GM19351 (cell line): ENCODE measurements at regions not wholly inside any gene's neighbourhood (a gene's known extent, or its start where the extent isn't known, plus 50 kb on each side); places are given as distances from the start of the nearest gene placed in this dataset.
A peak's percentile ranks its signal among the peaks of the same experiment; 100 is the strongest.

ENCODE experiments used
- ATAC-seq: cut with Tn5 transposase; IDR thresholded peaks from one replicate; pipeline ENCODE4 v1.9.1; 2021; ENCODE audit warnings: mild to moderate bottlenecking, moderate library complexity; ENCODE audit not compliant: unreplicated experiment

DNA sequence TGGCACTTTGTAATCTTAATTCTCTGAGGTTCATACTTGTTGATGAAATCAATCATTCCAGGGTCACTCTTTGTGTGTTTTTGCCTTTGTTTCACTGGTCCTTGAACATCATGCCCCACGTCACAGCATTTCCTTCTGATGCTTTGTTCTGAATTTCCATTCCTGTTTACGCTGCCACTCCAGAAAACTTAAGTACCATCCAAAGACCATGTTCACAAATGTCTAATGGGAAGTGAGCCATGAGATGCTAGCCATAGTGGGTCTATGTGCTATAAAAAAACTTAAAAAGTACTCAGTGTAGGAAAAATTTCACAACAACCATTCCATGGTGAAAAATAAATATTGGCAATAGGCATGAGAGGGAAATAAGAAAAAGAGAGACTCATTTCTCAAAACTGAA lies 232.0 kb downstream of the IBTK start:
- ATAC-seq, result no peak

DNA sequence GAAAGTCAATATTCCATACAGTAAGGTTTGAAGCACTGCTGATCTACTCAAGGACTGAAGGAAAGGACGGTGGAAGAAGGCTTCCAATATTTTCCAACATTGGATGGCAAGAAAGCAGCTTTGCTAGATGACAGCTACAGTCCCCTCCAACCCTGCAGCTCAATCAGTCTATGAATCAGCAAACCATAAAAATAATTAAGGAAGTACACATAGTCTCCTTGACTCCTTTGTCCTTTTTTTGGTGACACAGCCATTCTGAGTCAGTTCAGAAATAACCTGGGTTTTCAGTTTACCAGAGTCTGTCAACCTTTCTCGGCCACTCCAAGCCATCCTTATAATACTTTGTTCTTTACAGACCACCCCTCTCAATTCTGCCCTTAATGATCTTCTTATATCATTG lies 232.5 kb downstream of the IBTK start:
- ATAC-seq, result no peak

DNA sequence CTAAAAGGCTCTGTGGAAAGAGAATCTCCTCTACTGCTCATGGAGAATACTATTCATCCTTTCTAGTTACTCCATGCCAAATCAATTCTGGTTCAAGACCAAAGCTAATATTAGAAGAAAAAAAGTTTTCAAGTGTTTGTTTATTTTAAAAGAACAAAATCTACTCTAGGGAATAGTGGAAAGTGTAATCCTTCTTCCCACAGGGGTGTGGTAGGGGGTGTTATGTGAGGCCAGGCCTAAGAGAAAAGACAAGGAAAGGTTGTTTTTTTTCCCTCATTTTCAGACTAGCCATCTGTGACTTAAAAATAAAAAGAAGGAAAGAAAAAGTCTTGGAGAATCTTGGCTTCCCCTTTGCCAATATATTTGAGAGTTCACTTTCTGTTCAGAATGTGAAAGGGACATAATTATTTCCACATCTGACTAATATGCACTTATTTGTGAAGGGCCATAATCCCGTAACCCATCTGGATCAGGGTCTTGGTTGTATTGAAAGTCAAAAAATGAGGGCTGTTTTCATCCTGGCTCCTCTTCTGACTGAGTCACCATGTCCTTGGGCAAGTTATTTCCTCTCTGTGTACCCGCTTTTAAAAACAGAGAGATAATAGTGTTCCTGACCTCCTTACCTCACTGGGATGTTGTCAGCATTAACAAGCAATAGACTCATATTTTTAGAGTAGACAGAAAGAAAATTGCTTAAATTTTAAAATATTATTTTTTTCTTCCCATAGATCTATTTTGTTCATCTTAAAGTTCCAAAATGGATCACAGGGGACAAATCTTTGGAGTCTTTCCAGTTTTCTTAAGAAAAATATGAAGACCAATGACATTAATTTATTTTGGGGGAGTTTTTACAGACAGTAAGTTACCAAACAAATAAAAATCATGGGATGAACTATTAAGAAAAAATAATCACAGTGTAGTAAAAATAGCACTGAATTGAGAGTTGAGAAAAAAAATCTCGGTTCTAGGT lies 233.7 kb downstream of the IBTK start:
- no peak for ATAC-seq

DNA sequence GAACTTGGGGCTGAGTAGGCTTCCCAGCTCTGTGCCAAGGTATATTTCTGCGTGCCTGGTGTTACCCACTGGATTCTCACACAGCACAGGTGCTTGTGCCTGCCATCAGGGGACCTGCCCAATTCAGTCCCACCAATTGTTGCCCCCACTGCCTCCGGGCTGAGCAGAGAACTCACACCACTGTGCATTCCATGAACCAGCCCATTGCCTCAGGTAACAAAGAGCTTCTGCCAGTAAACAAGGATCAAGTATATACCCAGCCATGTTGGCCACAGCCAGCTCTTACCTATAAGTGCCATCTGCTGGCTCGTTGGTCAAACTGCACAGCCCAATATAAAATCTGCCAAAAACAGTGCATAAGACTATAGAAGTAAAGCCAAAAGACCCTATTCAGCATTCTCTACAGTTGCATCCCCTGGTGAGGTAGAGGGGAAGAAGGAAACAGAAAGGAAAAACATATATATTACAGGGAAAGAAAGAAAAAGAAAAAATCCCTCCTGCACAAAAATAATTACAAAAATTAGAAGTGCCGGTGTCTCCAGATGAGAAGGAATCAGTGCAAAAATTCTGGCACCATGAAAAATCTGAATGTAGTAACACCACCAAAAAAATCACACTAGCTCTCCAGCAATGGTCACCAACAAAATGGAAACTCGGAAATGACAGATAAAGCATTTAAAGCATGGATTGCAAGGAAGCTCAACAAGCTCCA lies 241.4 kb downstream of the IBTK start:
- ATAC-seq, result peak; percentile 83

DNA sequence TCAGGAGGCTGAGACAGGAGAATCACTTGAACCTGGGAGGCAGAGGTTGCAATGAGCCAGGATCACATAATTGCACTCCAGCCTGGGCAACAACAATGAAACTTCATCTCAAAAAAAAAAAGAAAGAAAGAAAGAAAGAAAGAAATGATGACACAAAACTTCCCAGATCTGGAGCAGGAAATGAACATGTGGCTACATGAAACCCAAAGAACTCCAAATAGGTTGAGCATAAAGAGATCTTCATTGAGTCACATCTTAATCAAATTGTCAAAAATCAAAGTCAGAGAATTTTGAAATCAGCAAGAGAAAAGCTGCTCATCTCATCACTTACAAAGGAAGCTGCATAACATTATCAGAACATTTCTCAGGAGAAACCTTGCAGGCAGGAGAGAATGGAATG lies 247.0 kb downstream of the IBTK start:
- no peak for ATAC-seq

DNA sequence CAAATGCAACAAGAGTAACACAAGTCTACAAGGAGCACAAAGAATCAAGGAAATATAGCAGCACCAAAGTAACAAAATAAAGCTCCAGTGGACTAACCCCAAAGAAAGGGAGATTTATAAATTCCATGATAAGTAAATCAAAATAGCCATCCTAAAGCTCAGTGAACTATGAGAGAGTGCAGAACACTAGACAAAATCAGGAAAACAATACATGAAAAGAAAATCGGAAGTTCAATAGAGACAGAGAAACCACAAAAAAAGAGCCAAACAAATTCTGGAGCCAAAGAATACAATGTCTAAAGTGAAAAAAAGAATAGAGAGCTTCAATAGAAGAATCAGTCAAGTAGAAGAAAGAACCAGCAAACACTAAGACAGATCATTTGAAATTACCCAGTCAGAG lies 247.3 kb upstream of the TENT5A start:
- ATAC-seq, result no peak

DNA sequence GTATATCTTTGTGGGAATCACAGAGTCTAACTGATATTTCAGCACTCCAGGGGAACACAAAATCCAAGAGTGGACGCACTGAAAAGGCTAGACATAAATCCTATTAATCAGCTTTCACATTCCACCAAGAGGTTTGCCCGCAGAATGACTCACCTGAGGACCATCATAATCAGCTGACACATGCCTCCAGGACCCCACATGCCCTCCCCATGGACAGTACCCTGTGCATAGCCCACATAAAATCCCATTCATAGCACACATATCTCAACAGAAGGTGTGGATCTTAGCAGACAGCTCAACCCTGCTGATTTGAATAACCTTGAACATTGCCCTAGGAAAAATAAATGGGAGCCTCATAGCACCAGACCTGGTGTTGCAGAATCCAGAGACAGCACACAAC lies 246.8 kb upstream of the TENT5A start:
- no peak for ATAC-seq

DNA sequence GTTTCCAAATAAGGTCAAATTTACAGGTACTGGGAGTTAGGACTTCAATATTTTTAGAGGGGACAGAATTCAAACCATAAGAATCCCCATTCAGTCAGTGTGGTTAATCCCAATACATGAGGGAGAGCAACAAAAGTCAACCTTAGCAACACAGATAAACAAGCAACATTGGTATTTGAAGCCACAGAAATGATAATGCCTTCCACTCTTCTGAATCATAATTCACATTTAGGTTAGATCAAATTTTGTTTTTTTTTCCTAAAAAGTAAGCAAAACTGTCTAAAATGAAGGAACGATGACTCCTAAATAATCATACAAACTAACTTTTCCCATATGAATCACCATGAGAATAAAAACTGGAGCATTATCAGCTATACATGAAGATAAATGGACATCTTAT lies 246.0 kb upstream of the TENT5A start:
- ATAC-seq, result no peak

DNA sequence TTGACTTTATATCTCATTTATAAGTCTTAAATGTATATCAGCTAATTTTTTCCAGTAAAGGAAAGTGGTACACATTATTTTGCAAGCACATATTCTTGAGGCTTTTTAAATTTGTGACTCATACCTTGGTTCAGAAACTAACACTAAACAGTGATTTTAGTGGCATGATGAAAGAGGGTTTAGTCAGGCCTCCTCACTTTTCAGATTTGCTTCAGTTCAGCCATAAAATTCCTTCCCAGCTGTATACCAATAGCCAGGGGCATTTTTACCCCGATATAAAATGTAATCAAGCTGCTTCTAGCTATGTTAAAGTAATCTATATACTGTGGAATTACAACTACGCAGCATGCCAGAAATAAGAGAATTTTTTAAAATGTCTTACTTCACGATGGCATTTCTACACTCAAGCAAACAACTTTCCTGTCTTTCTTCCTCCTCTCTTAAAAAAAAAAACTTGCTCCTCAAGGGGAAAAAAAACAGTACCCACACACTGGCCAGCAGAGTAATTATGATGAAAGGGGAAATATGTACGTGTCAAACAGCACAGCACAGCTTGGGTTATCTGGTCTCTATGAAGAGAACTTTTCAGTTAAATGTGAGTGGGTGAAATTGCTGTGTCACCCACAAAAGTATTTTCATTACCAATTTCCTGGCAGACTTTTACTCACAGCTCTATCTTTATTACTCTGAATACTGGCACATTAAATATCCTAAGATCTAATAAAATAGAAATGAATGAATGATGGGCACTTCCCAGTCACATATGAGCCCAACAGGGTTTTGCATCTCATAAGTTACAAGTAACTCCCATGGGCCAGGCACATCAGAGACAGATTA lies 244.8 kb upstream of the TENT5A start:
- ATAC-seq, result peak; percentile 67

DNA sequence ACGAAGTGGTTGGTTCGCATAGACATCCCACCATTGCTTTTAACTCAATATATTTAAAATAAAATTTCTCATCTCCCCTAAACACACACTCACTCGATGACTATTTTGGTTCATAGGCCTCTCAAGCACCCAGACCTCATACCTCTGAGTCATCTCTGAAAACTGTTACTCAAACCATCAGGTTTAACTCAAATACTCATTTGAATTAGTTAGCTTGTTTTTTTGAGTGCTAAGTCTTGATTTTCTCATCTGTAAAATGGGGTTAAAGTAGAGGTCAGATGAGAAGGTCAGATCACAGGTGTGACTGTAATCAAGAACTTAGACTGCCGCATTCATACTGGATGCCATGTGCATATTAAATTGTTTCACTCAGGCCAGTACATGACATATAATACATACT lies 243.9 kb upstream of the TENT5A start:
- ATAC-seq, result peak; percentile 82

DNA sequence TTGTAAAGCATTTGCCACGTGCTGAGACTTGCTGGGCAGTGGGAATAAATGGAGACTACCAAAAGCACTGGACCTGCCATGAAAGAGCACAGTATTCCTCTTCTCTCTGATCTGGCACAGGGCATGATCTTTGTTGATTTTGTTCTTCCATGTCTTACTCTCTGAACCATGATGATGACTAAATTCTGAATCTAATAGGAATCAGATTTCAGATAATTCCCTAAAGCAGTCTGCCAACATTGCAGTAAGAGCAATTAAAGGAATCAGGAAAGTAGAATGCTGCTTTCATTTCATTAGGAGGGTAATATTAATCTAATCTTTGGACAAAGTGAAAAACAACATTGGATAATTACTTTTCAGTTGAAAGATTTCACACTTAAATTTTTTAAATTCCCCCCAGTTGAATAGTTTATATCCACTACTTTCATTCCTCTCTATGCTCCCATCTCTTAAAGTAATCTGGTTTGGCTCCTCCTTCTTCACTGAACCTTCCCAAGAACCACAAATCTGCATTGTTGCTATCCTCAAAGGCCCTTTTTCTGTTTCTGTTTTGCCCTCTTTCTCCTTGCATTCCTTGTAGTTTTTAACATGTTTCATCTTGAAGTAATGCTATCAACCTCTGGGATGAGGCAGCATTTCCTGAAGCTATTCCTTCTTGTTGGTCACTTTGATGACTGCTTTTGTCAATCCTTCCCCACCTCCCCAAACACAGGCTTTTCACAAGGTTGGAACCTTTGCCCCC lies 243.2 kb upstream of the TENT5A start:
- no peak for ATAC-seq

DNA sequence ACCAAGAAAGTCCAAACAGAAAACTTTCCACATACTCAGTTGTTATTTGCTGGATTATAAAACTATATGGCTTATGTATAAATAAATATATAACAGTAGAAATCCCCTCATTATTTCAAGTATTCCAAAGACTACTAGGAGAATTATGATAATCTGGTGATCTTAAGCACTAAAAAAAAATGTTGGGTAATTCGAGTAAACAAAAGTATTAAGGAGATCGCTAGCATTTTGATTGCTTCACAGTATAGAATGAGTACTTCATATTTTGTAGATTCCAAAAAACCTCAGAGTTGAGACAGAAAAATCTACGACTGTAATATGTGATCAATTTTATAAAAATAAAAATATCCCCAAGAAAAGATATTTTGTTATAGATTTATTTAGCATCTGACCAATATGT lies 236.4 kb upstream of the TENT5A start:
- no peak for ATAC-seq

DNA sequence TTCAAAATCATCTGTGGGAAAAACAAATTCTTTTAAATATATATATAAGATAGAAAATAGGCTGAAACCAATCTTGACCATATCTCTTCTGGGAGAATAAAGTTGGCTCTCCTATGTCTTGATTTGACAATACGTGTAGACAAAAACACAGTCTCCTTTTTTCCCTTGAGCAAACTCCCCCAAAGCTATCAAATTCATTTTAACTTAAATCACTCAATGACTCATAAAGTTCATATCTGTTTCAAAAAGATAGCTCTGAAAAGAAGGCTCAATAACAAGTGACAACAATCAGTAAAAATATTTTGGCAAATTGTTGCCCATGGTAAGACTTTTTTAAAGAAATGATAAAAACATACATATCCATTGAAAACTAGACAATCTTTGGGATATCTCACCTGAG lies 236.0 kb upstream of the TENT5A start:
- ATAC-seq, result no peak

DNA sequence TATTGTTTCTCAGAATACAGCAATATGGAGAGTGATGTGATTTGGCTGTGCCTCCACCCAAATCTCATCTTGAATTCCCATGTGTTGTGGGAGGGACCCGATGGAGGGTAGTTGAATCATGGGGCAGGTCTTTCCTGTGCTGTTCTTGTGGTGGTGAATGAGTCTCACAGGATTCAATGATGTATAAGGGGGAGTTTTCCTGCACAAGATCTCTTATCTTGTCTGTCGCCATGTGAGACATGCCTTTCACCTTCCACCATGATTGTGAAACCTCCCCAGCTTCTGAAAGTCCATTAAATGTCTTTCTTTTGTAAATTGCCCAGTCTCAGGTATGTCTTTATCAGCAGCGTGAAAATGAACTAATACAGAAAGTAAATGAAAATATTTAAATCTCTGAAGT lies 234.8 kb upstream of the TENT5A start:
- ATAC-seq, result no peak

DNA sequence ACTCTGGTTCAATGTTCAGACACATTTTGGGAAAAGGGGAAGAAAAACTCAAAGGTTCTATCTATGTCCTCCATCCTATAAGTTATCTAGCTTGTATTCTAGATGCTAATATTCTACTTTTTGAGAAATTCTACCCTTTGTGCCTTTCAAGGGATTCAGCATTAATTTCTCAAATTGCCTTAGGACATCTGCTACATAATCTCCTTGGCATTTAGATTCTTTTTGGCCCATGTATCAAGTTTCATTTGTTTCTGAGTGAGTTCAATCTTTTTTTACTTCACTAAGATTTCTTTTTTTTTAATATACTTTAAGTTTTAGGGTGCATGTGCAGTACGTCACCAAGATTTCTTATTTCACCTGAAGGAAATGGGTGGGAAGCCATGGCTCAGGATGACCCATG lies 232.7 kb upstream of the TENT5A start:
- ATAC-seq, result no peak

DNA sequence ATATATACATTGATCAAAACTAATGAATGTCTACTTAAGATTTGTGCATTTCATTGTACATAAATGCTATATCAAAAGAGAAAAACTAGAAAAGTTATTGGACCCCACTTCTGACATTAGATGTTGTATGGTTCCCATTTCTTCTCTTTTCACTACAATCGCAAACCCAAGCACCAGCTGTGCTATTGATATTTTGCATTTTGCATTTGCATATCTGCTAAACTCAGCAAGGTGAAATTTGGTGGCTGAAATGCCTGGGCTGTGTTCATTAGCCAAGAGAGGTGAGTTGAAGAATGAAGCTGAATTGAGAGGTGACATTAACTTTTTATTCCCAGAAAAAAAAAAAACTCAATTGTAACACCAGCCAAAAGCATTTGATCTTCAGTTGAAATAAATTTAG lies 232.1 kb upstream of the TENT5A start:
- ATAC-seq, result no peak

DNA sequence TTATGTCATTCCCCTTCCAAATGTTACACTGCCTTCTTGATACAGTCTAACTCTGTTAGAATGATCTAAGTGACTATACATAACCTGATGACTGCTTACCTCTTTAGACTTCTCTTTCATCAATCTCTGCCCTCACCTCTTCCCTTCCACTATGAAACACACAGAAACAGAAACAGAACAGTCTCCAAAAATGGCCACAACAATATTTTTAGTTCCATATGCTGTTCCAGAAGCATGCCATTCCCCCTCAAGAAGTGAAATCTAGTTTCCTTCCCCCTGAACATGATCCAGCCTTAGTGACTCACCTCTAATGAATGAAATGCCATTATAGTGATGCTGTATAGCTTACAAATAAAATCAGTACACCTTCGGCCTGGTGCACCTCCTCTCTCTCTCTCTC lies 229.3 kb upstream of the TENT5A start:
- ATAC-seq, result peak; percentile 63

DNA sequence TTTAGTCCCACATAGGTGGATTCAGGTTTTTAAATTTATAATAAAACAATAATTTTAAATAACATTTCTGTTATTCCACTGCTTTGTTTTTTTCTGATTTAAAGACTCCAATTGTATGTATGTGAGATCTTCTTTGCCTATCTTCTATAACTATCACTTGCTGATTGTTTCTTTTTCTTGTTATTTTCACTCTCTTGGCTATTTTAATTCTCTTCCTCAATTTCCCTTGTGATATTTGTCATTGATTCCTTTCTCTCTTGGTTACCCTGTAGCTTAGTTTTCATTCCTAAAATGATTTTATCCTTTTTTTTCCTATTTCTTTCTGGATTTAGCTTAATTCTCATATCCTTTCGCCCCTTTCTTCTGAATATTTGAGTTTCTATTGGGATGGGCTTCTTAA lies 227.3 kb upstream of the TENT5A start:
- ATAC-seq, result no peak

DNA sequence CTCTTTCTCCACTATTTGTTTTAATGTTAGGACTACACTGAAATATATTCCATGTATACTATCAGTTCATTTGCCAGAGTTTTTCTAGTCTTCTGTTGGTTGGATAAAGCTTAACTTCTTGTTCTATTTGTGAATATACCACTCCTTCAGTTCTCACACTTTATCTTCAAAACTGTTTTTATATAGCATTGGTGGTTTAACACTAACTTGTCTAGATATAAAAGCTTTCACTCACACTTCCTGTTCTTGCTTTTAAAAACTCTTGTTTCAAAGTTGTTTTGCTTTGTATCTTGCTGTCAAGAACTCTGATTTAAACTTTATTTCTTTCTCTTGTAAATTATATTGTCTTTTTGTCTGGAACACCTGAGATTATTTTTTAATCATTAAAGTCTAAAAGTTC lies 226.8 kb upstream of the TENT5A start:
- ATAC-seq, result peak; percentile 37

DNA sequence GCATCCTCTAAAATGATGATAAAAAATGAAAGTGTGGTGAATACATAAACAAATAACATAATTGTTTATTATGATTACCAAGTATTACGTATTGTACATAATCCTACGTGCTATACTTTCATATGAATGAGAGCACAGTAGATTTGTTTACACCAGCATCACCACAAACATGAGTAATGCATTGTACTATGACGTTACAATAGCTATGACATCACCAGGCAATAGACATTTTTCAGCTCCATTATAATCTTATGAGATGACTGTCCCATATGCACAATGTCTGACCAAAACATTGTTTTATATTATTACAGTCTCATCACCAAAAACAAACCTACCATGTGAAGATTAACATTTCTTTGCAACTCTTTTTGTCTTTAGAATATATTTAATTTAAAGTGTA lies 225.7 kb upstream of the TENT5A start:
- no peak for ATAC-seq

DNA sequence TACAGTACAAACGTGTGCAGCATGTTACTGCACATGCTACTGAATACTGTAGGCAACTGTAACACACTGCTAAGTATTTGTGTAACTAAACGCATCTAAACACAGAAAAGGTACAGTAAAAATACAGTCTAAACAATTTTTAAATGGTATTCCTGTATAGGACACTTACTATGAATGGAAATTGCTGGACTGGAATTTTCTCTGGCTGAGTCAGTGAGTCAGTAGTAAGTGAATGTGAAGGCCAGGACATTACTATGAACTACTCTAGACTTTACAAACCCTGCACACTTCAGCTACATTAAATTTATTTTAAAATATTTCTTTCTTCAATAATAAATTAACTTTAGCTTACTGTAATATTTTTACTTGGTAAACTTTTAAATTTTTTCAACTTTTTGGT lies 225.0 kb upstream of the TENT5A start:
- ATAC-seq, result no peak
